Suprapubic skin (tissue), 3 donors: ENCODE measurements at regions not wholly inside any gene's neighbourhood (a gene's known extent, or its start where the extent isn't known, plus 50 kb on each side); places are given as distances from the start of the nearest gene placed in this dataset.

ENCODE experiments used
- CTCF ChIP-seq, 2 donors: fragments of 200-600 bp in 1 of 2; fragments of 450-650 bp in 1 of 2; sonication (generic) in 1 of 2; IDR thresholded peaks; one replicate each; pipeline ENCODE4 v1.5.1; 2016 to 2019; ENCODE audit warnings: antibody characterized with exemption in 2 of 2, mild to moderate bottlenecking in 1 of 2, moderate library complexity in 1 of 2
- POLR2AphosphoS5 ChIP-seq, 3 donors: sonication (generic); formaldehyde crosslinking; IDR thresholded peaks; one replicate each; pipeline ENCODE4 v1.6.1; 2017; ENCODE audit warnings: antibody characterized with exemption in 3 of 3

- TF ChIP-seq CTCF (IDR thresholded peaks at IDR 0.05) (no peak), POLR2AphosphoS5 (IDR thresholded peaks at IDR 0.05) (no peak)
Observed at GRCh38 chr2:154910701-154911100, 212.2 kb downstream of the KCNJ3 start.
